Activated T-cell treated with anti-CD3 and anti-CD28 coated beads, Interleukin-2, amount 50 U/mL, for 24 hours (primary cell): ENCODE measurements at regions not wholly inside any gene's neighbourhood (a gene's known extent, or its start where the extent isn't known, plus 50 kb on each side); places are given as distances from the start of the nearest gene placed in this dataset.
"Not testable (repeated sequence)": the region's sequence is repeated elsewhere in the genome, so short reads cannot be mapped to it uniquely, and the experiment has no call there.

Source experiments
- DNase-seq: peaks from one replicate; pipeline ENCODE4 v3.0.0-alpha.2; 2020
- H3K27ac Mint-ChIP-seq: 2 replicates; pipeline ENCODE4 v1.8.0; 2020; ENCODE audit warnings: mild to moderate bottlenecking, mixed read lengths
- H3K27me3 Mint-ChIP-seq: 2 replicates; pipeline ENCODE4 v1.8.0; 2020; ENCODE audit warnings: mixed read lengths
- H3K36me3 Mint-ChIP-seq: 2 replicates; pipeline ENCODE4 v1.8.0; 2020; ENCODE audit warnings: low read depth, mixed read lengths
- H3K4me1 Mint-ChIP-seq: 2 replicates; pipeline ENCODE4 v1.8.0; 2020; ENCODE audit warnings: low read depth, mixed read lengths
- H3K4me3 Mint-ChIP-seq: 2 replicates; pipeline ENCODE4 v1.8.0; 2020; ENCODE audit warnings: mild to moderate bottlenecking, moderate library complexity, mixed read lengths
- H3K9me3 Mint-ChIP-seq: 2 replicates; pipeline ENCODE4 v1.8.0; 2020; ENCODE audit warnings: mixed read lengths

DNA sequence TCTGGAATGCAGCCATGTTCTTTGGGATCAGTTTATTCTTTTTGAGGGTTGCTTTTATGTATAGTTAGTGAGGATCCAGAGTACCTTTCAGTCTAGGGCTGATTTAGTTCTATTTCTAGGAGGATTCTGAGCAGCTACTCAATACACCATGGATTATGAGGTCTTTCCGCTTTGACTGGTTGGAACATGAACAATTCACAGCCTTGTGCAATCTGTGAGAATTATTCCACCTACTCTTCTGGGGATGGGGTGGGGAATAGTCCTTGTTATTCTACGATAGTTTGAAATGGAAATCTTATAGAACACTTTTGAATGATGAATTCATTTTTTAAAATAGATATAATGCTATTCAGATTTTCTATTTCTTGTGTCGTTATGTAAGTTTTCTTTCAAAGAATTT is 212.3 kb upstream of the ARRDC3 start:
- Mint-ChIP-seq H3K36me3 (no peaks in the 10 kb centered on the region), H3K4me3 (no peak overlapping the region), H3K9me3 (peaks cover 27% of the 10 kb centered on the region), H3K4me1 (no peaks in the 10 kb centered on the region), H3K27ac (no peak overlapping the region), H3K27me3 (no peaks in the 10 kb centered on the region)
- no peak for DNase-seq

DNA sequence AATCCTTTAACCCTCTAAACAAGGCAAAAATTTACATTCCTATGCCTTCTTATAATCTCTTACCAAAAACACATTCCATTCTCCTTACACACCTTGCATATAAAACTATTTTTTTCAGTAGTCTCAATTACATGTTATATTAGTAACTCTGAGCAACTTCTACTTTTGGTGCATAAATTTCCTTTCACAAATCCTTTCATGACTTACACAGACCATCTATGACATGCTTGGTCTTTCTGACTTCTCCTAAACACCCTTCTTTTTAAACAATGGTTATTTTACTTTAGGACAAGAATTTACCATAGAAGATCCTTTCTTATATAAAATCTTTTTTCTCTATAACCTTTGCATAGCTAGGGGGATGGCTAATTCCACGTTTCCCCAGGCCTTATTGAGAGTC is 208.0 kb upstream of the ARRDC3 start:
- no peak for DNase-seq
- no peak overlapping the region for H3K27ac Mint-ChIP-seq
- H3K4me1 Mint-ChIP-seq = no peaks in the 10 kb centered on the region
- H3K36me3 Mint-ChIP-seq = no peaks in the 10 kb centered on the region
- H3K4me3 Mint-ChIP-seq = no peak overlapping the region
- no peaks in the 10 kb centered on the region for H3K27me3 Mint-ChIP-seq
- H3K9me3 Mint-ChIP-seq = peaks cover 31% of the 10 kb centered on the region

DNA sequence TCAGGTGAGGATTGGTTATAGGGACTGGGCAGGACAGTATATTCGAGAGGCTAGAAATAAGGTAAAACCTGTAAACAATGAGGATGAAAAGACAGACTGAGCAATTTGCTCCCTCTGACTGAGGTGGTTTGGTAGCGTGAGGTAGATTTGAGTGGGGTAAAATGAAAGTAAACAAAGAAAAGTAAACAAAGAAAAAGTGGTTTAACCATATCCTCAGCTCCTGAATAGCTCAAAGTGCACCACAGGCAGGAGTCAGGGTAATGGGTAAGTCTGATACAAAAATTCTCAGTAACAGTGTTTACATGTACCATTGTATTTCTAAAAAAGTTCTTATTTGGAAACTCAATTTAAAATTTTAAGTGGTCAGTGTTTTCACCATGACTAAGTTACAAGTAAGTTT is 203.1 kb upstream of the ARRDC3 start:
- Mint-ChIP-seq H3K36me3 (no peaks in the 10 kb centered on the region), H3K27ac (no peak overlapping the region), H3K4me3 (no peak overlapping the region), H3K27me3 (no peaks in the 10 kb centered on the region), H3K4me1 (no peaks in the 10 kb centered on the region), H3K9me3 (peaks cover 9% of the 10 kb centered on the region)
- no peak for DNase-seq

DNA sequence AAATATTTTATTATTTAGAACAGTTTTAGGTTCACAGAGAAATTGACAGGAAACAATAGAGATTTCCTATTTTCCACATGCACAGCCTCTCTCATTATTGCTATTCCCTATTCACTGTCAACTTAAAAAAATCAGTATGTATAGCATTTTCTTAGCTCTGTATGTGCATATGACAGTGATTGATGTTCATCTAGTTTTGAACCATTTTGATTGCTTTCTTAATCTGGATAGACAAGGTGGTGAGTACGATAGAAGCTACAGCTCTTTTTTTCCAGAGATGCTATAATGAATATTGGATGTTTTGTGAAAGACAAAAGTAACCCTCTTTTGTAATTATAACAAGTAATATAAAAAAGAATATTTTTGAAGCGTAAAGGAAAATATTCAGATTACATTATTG is 201.2 kb upstream of the ARRDC3 start:
- no peak overlapping the region for H3K27ac Mint-ChIP-seq
- no peak overlapping the region for H3K4me3 Mint-ChIP-seq
- peaks cover 4% of the 10 kb centered on the region for H3K9me3 Mint-ChIP-seq
- no peaks in the 10 kb centered on the region for H3K4me1 Mint-ChIP-seq
- no peak for DNase-seq
- H3K27me3 Mint-ChIP-seq = no peaks in the 10 kb centered on the region
- H3K36me3 Mint-ChIP-seq = no peaks in the 10 kb centered on the region

DNA sequence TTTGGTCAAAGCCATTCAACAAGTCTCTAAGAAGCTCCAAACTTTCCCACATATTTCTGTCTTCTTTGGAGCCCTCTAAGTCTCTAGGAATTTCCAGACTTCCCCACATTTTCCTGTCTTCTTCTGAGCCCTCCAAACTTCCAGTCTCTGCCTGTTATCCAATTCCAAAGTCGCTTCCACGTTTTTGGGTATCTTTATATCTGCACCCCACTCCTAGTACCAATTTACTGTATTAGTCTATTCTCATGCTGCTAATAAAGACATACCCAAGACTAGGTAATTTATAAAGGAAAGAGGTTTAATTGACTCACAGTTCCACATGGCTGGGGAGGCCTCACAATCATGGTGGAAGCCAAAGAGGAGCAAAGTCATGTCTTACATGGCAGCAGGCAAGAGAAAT is 182.9 kb upstream of the ARRDC3 start:
- not testable (repeated sequence) for H3K27me3 Mint-ChIP-seq, H3K4me1 Mint-ChIP-seq, H3K27ac Mint-ChIP-seq, H3K36me3 Mint-ChIP-seq, H3K4me3 Mint-ChIP-seq, DNase-seq
- H3K9me3 Mint-ChIP-seq = peaks cover 34% of the 10 kb centered on the region

DNA sequence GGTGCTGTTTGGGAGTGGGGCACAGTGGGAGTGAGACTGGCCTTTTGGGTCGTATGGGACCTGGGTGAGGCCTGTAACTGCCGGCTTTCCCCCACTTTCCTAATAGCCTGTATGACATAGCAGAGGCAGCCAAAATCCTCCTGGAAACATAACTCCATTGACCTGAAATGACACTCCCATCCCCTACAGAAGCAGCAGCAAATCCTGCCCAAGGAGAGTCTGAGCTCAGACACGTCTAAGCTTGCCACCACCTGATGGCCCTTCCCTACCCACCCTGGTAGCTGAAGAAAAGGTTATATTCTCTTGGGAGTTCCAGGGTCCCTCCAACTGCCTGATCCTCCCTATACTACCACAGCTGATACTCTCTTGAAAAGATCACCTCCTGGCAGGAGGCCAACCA is 179.8 kb upstream of the ARRDC3 start:
- H3K36me3 Mint-ChIP-seq = no peaks in the 10 kb centered on the region
- no peak overlapping the region for H3K4me3 Mint-ChIP-seq
- DNase-seq = no peak
- no peaks in the 10 kb centered on the region for H3K27me3 Mint-ChIP-seq
- peaks cover 32% of the 10 kb centered on the region for H3K9me3 Mint-ChIP-seq
- no peak overlapping the region for H3K27ac Mint-ChIP-seq
- H3K4me1 Mint-ChIP-seq = no peaks in the 10 kb centered on the region

DNA sequence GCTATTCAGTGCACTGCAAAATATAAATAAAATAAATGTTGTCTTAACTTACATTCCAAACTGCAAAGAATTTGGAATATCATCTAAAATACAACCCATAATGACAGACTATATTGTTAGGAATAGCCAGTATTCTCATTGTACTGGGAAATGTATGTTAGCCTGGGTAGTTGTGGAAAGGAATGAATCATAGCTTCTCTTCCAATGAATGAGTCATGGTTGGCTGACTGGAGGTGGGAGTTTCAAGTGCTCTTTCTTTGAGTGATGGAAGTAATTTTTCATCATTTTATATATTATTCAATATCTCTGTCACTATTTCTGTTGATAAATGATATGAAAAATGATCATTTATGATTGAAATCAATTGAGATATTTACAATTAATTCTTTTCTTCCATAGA is 158.6 kb upstream of the ARRDC3 start:
- DNase-seq = no peak
- H3K4me1 Mint-ChIP-seq = no peaks in the 10 kb centered on the region
- no peak overlapping the region for H3K27ac Mint-ChIP-seq
- H3K27me3 Mint-ChIP-seq = no peaks in the 10 kb centered on the region
- H3K9me3 Mint-ChIP-seq = peaks cover 2% of the 10 kb centered on the region
- H3K4me3 Mint-ChIP-seq = no peak overlapping the region
- no peaks in the 10 kb centered on the region for H3K36me3 Mint-ChIP-seq

DNA sequence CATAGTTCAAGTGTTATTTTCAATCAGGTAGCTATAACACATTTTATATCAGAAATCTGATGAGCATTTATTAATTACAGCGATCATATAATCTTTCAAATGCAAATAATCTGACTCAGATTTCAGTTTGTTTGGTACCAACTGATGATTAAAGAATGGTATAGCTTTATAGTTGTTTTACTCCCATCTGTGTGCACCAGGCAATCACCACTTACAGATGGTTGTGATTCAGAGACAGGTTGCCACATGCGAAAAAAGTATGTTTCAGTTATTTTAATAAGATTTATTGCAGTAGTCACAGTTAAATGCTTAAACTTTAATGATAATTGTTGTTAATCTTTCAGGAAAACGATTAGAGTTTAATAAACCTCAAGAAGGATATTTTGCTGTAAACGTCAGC is 155.1 kb upstream of the ARRDC3 start:
- no peaks in the 10 kb centered on the region for H3K36me3 Mint-ChIP-seq
- H3K27me3 Mint-ChIP-seq = no peaks in the 10 kb centered on the region
- H3K9me3 Mint-ChIP-seq = no peaks in the 10 kb centered on the region
- H3K27ac Mint-ChIP-seq = no peak overlapping the region
- no peak overlapping the region for H3K4me3 Mint-ChIP-seq
- DNase-seq = no peak
- H3K4me1 Mint-ChIP-seq = no peaks in the 10 kb centered on the region

DNA sequence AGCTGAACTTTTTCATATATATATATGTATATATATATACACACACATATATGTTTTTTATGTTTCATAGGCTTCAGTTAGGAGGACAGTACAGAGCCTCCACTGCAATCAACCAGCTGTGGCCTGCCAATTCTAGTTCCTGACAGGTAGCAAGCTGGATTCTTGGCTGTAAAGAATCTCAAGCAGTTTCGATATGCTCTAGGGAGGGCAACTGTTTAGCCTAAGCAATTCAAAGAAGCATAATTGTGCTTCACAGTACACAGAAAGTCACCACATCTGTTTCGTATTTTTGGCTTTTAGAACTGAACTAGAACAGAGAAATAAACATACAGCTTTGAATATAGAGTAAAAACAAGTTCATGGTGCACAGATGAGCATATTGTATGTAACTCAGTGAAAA is 152.4 kb upstream of the ARRDC3 start:
- no peak for DNase-seq
- Mint-ChIP-seq H3K4me3 (no peak overlapping the region), H3K4me1 (no peaks in the 10 kb centered on the region), H3K27me3 (no peaks in the 10 kb centered on the region), H3K9me3 (no peaks in the 10 kb centered on the region), H3K27ac (no peak overlapping the region), H3K36me3 (no peaks in the 10 kb centered on the region)

DNA sequence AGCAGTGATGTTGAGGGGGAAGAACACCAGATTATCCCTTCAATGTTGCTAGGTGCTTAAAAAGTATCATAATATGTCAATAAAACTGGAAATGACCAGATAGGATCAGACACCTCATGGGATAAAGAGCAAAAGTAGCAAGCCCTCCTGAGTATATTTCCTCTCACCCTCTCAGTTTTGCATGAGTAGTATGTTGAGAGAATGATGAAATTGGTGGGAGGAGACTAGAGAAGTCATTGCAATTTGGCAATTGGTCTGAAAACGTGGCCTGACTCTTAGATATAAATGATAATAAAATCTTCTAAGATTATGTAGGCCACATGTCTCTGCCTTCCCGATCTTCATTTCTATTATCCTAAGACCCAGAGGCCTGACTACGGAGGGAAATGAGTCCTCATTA is 151.2 kb upstream of the ARRDC3 start:
- H3K27me3 Mint-ChIP-seq = no peaks in the 10 kb centered on the region
- no peaks in the 10 kb centered on the region for H3K36me3 Mint-ChIP-seq
- no peaks in the 10 kb centered on the region for H3K9me3 Mint-ChIP-seq
- H3K4me3 Mint-ChIP-seq = no peak overlapping the region
- no peaks in the 10 kb centered on the region for H3K4me1 Mint-ChIP-seq
- no peak overlapping the region for H3K27ac Mint-ChIP-seq
- DNase-seq = no peak

DNA sequence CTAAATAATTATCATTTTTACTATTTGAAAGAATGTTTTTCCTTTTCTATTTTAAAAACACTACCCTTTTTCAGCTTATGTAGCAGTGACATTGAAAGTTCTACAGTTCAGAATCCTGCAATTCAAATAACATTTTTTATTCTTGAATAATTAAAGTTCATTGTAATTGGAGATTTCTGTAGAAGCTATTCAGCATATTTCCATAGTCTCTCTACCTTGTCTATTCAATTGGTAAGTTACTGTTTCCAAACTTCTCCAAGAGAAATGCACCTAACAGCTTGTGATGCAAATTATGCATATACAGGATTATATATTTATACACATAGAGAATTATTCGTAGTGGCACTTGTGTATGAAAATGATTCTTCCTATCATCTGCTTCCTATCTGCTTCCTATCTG is 149.7 kb upstream of the ARRDC3 start:
- Mint-ChIP-seq H3K4me1 (no peaks in the 10 kb centered on the region), H3K4me3 (no peak overlapping the region), H3K27me3 (no peaks in the 10 kb centered on the region), H3K9me3 (no peaks in the 10 kb centered on the region), H3K36me3 (no peaks in the 10 kb centered on the region), H3K27ac (no peak overlapping the region)
- DNase-seq = no peak

DNA sequence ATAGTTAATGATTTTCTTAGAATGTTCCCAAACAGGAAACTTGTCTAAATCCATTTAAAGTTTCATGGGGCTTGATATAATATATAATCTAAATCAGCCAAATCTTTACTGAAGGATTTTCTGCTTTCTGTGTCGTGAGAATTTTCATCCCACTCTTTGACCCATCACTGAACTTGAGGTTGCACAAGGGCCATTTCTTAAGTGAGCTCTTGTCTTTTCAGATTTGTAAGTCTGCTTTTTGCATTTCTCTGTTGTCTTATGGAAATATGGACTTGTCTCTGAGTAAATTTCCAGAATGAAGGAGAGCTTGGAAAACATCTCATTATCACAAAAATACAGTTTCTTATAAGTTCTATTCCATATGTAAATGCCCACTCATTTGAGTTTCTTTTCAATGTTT is 149.2 kb upstream of the ARRDC3 start:
- no peak for DNase-seq
- H3K4me3 Mint-ChIP-seq = no peak overlapping the region
- H3K9me3 Mint-ChIP-seq = no peaks in the 10 kb centered on the region
- H3K27me3 Mint-ChIP-seq = no peaks in the 10 kb centered on the region
- H3K36me3 Mint-ChIP-seq = no peaks in the 10 kb centered on the region
- H3K4me1 Mint-ChIP-seq = no peaks in the 10 kb centered on the region
- H3K27ac Mint-ChIP-seq = no peak overlapping the region

DNA sequence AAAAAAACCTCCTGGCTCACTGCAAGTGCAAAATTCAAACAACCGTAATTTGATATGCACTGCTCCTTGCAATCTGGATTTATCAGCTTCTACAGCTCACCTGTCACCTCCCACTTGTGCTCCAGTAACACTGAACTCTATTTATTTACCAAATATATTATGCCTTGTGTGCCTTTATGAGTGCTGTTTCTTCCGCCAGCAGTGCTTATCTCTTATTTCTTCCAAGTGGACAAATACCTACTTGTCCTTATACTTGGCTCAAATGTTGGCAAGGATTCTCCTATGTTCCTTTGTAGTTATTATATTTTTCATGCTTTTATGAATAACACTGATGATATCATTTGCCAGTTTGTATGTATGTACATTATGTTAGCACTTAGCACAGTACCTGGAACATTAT is 145.7 kb upstream of the ARRDC3 start:
- DNase-seq = no peak
- no peaks in the 10 kb centered on the region for H3K27me3 Mint-ChIP-seq
- no peaks in the 10 kb centered on the region for H3K9me3 Mint-ChIP-seq
- H3K36me3 Mint-ChIP-seq = no peaks in the 10 kb centered on the region
- no peaks in the 10 kb centered on the region for H3K4me1 Mint-ChIP-seq
- H3K4me3 Mint-ChIP-seq = no peak overlapping the region
- no peak overlapping the region for H3K27ac Mint-ChIP-seq

DNA sequence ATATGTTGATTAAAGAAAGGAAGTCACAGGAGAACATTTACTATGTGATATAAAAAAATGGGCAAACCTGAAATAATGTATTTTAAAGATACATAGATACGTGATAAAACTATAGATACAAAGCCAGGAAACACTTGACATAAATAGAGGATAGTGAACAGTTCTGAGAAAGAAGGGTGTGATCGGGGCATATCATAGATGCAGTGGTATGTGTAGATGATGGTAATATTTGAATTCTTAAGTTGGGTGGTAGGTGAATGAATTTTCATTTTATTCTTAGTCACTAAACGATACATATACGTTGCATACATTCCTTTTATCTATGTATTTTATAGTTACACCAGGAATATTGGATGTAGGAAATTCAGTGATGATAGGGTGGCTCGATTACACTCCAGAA is 138.7 kb upstream of the ARRDC3 start:
- H3K27me3 Mint-ChIP-seq = no peaks in the 10 kb centered on the region

DNA sequence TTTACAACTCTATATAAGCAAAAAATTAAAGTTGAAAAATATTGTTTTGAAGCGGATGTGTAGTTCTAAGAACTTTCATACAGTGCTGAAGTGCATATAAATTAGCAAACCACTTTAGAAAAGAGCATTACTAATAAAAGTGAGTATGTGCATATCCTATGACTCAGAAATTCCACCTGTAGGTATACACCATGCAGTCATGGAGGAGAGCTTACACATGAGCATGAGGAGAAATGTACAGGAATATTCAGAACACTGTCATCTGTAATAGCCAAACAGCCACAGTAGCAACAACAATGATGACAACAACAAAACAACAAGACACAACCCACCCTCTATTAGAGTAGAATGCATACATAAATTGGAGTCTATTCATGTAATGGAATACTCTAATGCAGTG is 138.2 kb upstream of the ARRDC3 start:
- DNase-seq = no peak
- H3K27me3 Mint-ChIP-seq = no peaks in the 10 kb centered on the region
- H3K9me3 Mint-ChIP-seq = no peaks in the 10 kb centered on the region
- H3K4me3 Mint-ChIP-seq = no peak overlapping the region
- no peak overlapping the region for H3K27ac Mint-ChIP-seq
- H3K4me1 Mint-ChIP-seq = peaks cover 4% of the 10 kb centered on the region
- H3K36me3 Mint-ChIP-seq = no peaks in the 10 kb centered on the region

More for the DNA sequence above, 138.7 kb upstream of the ARRDC3 start:
- Mint-ChIP-seq H3K4me1 (peaks cover 4% of the 10 kb centered on the region), H3K9me3 (no peaks in the 10 kb centered on the region), H3K4me3 (no peak overlapping the region), H3K36me3 (no peaks in the 10 kb centered on the region), H3K27ac (no peak overlapping the region)
- DNase-seq = no peak

DNA sequence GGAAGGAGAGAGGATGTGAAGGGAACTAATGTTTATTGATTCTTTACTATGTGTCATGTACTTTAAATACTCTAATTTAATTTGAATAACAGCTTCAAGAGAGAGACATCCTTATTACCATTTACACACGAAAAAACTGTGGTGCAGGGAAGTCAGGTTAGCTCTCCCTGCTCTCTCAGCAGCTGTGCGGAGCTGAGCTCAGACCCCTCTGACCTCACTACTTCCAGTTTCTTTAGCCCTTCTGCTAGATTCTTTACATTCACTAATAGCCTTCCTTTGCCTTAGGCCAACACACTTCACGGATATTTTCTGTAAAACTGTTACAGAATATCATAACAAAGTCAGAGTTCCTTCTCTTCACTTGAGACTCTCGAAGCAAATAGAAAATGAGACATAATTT is 131.3 kb upstream of the ARRDC3 start:
- no peak for DNase-seq
- no peak overlapping the region for H3K27ac Mint-ChIP-seq

More for the DNA sequence above, 131.3 kb upstream of the ARRDC3 start:
- Mint-ChIP-seq H3K4me3 (no peak overlapping the region), H3K4me1 (peaks cover 3% of the 10 kb centered on the region), H3K27me3 (no peaks in the 10 kb centered on the region), H3K9me3 (no peaks in the 10 kb centered on the region), H3K36me3 (no peaks in the 10 kb centered on the region)
